DOHH2 (cell line): ENCODE measurements at regions not wholly inside any gene's neighbourhood (a gene's known extent, or its start where the extent isn't known, plus 50 kb on each side); places are given as distances from the start of the nearest gene placed in this dataset.

Experiments
- CTCF ChIP-seq: fragments of 200-600 bp; sonication (generic); IDR thresholded peaks from one replicate; pipeline ENCODE4 v1.5.1; 2014; ENCODE audit warnings: antibody characterized with exemption, mild to moderate bottlenecking, low read depth, low read length; ENCODE audit not compliant: poor library complexity, severe bottlenecking
- EZH2phosphoT487 ChIP-seq: fragments of 200-600 bp; sonication (generic); IDR thresholded peaks from 2 replicates; pipeline ENCODE4 v1.6.1; 2017; ENCODE audit warnings: borderline replicate concordance, mild to moderate bottlenecking, antibody characterized with exemption, low read length, moderate library complexity, mixed read lengths

GRCh38 chr5:168110870-168111832, 180.3 kb upstream of the WWC1 start:
- no peak for TF ChIP-seq CTCF
- no peak for TF ChIP-seq EZH2phosphoT487
